ENCODE measurements at regions not wholly inside any gene's neighbourhood (a gene's known extent, or its start where the extent isn't known, plus 50 kb on each side); places are given as distances from the start of the nearest gene placed in this dataset.

- no peak for TF ChIP-seq CTCF (IDR thresholded peaks at IDR 0.05)
- no peak for TF ChIP-seq EZH2phosphoT487 (IDR thresholded peaks at IDR 0.05)
- TF ChIP-seq EZH2 (IDR thresholded peaks at IDR 0.05) = no peak
Observed at GRCh38 chr20:48380661-48381060, 447.1 kb downstream of the PREX1 start.
